GM12878 (cell line): ENCODE measurements at regions not wholly inside any gene's neighbourhood (a gene's known extent, or its start where the extent isn't known, plus 50 kb on each side); places are given as distances from the start of the nearest gene placed in this dataset.

Experiments used
- ATAC-seq: fragments of 200-7000 bp; cut with Tn5 transposase; 3 replicates; pipeline ENCODE4 v1.9.1; 2020; ENCODE audit warnings: mild to moderate bottlenecking, moderate library complexity
- BruUV-seq: library from RNA; stranded (reverse); fragments of 400-500 nt; replicated peaks from 2 replicates; lab custom pipeline; 2021; lab: Mats Ljungman, UMichigan
- CTCF ChIA-PET: fragments of 300-600 bp; sonication (Branson Sonifier 250); formaldehyde crosslinking; extraction: SDS; loops from one replicate; lab custom pipeline; 2021; ENCODE audit warnings: inconsistent platforms; lab: Yijun Ruan, JAX
- POLR2A ChIA-PET: fragments of 350-600 bp; formaldehyde crosslinking; extraction: SDS; loops from one replicate; lab custom pipeline; 2021; ENCODE audit warnings: inconsistent platforms; lab: Charles Lee
- RAD21 ChIA-PET: fragments of 300-600 bp; sonication (Branson Sonifier 250); formaldehyde crosslinking; loops from one replicate; lab custom pipeline; 2023; ENCODE audit warnings: antibody characterized with exemption; ENCODE audit not compliant: unreplicated experiment; lab: Charles Lee
- SMC1A ChIA-PET: fragments of 300-600 bp; sonication (Branson Sonifier 250); formaldehyde crosslinking; loops from one replicate; lab custom pipeline; 2023; ENCODE audit not compliant: unreplicated experiment, uncharacterized antibody; lab: Charles Lee
- DNase-seq: peaks from one replicate; pipeline ENCODE4 v3.0.0-alpha.2; 2011; ENCODE audit warnings: low read depth, low spot score
- FAIRE-seq: peaks from 3 replicates; lab custom pipeline; 2011; peaks lifted over from hg19 to GRCh38; lab: Jason Lieb, UNC
- H2AFZ ChIP-seq: 2 replicates; pipeline ENCODE4 v1.6.0; 2011; ENCODE audit warnings: low read depth, low read length, control low read depth; ENCODE audit not compliant: control insufficient read depth
- H3K27ac ChIP-seq: 2 replicates; pipeline ENCODE4 v1.5.1; 2011; ENCODE audit warnings: control low read depth; ENCODE audit not compliant: control insufficient read depth, insufficient read depth
- H3K27me3 ChIP-seq, 2 experiments: replicated peaks in 1 of 2; 2 replicates each; pipeline versions ENCODE4 v1.6.0 to v1.6.1; 2011; ENCODE audit warnings: low read length in 1 of 2; ENCODE audit not compliant: control insufficient read depth in 2 of 2, insufficient read depth in 2 of 2
- H3K36me3 ChIP-seq, 2 experiments: 2 replicates each; pipeline ENCODE4 v1.5.1; 2011; ENCODE audit warnings: low read length in 1 of 2; ENCODE audit not compliant: control insufficient read depth in 2 of 2, insufficient read depth in 2 of 2
- H3K4me1 ChIP-seq: 2 replicates; pipeline ENCODE4 v1.6.1; 2011; ENCODE audit warnings: mild to moderate bottlenecking, low read length, moderate library complexity, mixed read lengths; ENCODE audit not compliant: control insufficient read depth, insufficient read depth
- H3K4me2 ChIP-seq: 2 replicates; pipeline ENCODE4 v1.6.0; 2011; ENCODE audit warnings: control low read depth; ENCODE audit not compliant: control insufficient read depth, insufficient read depth
- H3K4me3 ChIP-seq: fragments of 200-600 bp; sonication (generic); 2 replicates; pipeline ENCODE4 v1.5.1; 2016
- H3K79me2 ChIP-seq: 2 replicates; pipeline ENCODE4 v1.6.0; 2011; ENCODE audit warnings: low read length; ENCODE audit not compliant: control insufficient read depth, insufficient read depth
- H3K9ac ChIP-seq: 2 replicates; pipeline ENCODE4 v1.8.0; 2011; ENCODE audit warnings: low read length, control low read depth, mixed read lengths; ENCODE audit not compliant: control insufficient read depth, insufficient read depth
- H3K9me3 ChIP-seq: replicated peaks from 3 replicates; pipeline ENCODE4 v1.5.1; 2011; ENCODE audit warnings: mild to moderate bottlenecking, low read length; ENCODE audit not compliant: control insufficient read depth, insufficient read depth
- H4K20me1 ChIP-seq: 2 replicates; pipeline ENCODE4 v1.6.0; 2011; ENCODE audit not compliant: control insufficient read depth, insufficient read depth
- BCL11A ChIP-seq: IDR thresholded peaks from 2 replicates; pipeline ENCODE4 v1.6.1; 2011; ENCODE audit warnings: low read depth, low read length
- ETV6 ChIP-seq, 2 experiments: fragments of 450-650 bp in 1 of 2; IDR thresholded peaks in 1 of 2; conservative IDR thresholded peaks in 1 of 2; 2 replicates each; pipeline ENCODE4 v1.6.1; 2014; ENCODE audit warnings: antibody characterized with exemption in 1 of 2, borderline replicate concordance in 1 of 2, low read depth in 1 of 2, mild to moderate bottlenecking in 1 of 2, moderate library complexity in 1 of 2
- FOXM1 ChIP-seq: IDR thresholded peaks from 2 replicates; pipeline ENCODE4 v1.6.1; 2012; ENCODE audit warnings: low read depth, mild to moderate bottlenecking, inconsistent platforms, low read length, moderate library complexity
- SIX5 ChIP-seq: IDR thresholded peaks from 2 replicates; pipeline ENCODE4 v1.6.1; 2011; ENCODE audit warnings: mild to moderate bottlenecking, low read depth, low read length, moderate library complexity; ENCODE audit not compliant: severe bottlenecking
- SMARCA5 ChIP-seq: fragments of 450-650 bp; IDR thresholded peaks from 2 replicates; pipeline ENCODE4 v1.6.1; 2017; ENCODE audit warnings: mild to moderate bottlenecking
- TBL1XR1 ChIP-seq: IDR thresholded peaks from 2 replicates; pipeline ENCODE4 v1.6.1; 2012; ENCODE audit warnings: low read depth, low read length, improper control_type of control experiment
- ZBED1 ChIP-seq: IDR thresholded peaks from 2 replicates; pipeline ENCODE4 v1.6.1; 2016; ENCODE audit warnings: borderline replicate concordance
- WGBS: methylation state at CpG from one replicate; pipeline ENCODE4 v1.1.6; 2016; ENCODE audit warnings: low lambda C conversion rate; ENCODE audit not compliant: insufficient replicate concordance, insufficient coverage; ENCODE audit errors: missing lambda C conversion rate; 5-methylcytosine and 5-hydroxymethylcytosine counted together
- in situ Hi-C: fragments of 300-500 bp; cut with MboI; formaldehyde crosslinking; loops from 9 replicates; pipeline ENCODE4 v1.14.3; 2018; ENCODE audit warnings: mixed read lengths
- intact Hi-C: fragments of 100-400 bp; cut with micrococcal nuclease; formaldehyde crosslinking; loops from one replicate; pipeline ENCODE4 v1.14.2; 2022; ENCODE audit not compliant: unreplicated experiment
- TF ChIP-seq, protein P1 (sequence below): fragments of 450-650 bp; IDR thresholded peaks from 2 replicates; pipeline ENCODE4 v1.6.1; 2017; ENCODE audit warnings: mild to moderate bottlenecking, moderate library complexity

DNA sequence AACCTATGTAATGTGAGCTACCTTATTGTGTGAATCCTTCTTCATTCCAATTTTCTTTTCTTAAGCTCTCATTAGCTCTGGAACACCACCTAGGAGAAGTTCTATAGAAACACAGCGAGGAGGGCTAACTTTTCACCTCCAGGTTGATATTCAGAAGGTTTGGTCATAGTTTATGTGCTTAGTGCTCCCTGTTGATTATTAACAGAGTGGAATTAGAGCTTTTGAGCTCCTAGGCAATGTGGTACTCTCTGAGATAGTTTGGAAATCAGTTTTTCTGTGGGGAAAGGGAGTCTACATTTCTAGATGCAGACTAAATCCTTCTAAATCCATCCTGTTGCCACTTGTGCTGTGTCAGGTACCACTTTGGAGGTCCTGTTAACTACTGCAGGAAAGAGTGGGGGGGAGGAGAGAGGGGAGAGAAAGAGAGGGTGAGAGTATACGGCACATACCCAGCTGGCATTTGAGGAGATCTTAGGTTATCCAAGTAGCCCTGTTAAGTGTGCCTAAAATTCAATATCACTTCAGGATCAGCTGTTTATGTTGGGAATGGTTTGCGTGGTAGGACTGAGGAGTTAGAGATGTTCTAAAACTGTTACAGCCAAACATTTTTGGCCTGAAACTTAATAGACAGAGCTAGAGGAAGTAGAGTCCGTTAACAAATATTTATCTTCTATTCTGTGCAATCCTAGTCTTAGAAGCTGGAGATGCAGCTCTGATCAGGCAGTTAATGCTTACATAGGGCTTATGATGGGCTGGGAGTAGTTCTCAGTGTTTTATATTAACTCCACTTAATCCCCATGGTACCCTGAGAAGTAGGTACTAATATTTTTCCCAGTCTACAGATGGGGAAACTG, 117.5 kb upstream of the PROK2 start:
- intact Hi-C loops (no loop called here), in situ Hi-C loops (no loop called here)
- 39% methylated on average over 4 of the region's 4 CpGs for WGBS
- POLR2A ChIA-PET, result no interaction called here
- Histone ChIP-seq H2AFZ (no peak overlapping the region), H3K27me3 (no peaks in the 10 kb centered on the region; a peak in 1 of 4 replicates), H3K4me1 (peaks cover 19% of the 10 kb centered on the region), H3K79me2 (no peaks in the 10 kb centered on the region), H3K4me2 (no peak overlapping the region), H3K4me3 (no peak overlapping the region), H3K9ac (no peak overlapping the region), H3K27ac (no peak overlapping the region), H3K36me3 (no peaks in the 10 kb centered on the region), H4K20me1 (no peaks in the 10 kb centered on the region), H3K9me3 (no peaks in the 10 kb centered on the region; the same call in 2 of the 3 replicates)
- CTCF ChIA-PET, result no interaction called here
- RAD21 ChIA-PET, result no interaction called here
- TF ChIP-seq, protein P1, sequence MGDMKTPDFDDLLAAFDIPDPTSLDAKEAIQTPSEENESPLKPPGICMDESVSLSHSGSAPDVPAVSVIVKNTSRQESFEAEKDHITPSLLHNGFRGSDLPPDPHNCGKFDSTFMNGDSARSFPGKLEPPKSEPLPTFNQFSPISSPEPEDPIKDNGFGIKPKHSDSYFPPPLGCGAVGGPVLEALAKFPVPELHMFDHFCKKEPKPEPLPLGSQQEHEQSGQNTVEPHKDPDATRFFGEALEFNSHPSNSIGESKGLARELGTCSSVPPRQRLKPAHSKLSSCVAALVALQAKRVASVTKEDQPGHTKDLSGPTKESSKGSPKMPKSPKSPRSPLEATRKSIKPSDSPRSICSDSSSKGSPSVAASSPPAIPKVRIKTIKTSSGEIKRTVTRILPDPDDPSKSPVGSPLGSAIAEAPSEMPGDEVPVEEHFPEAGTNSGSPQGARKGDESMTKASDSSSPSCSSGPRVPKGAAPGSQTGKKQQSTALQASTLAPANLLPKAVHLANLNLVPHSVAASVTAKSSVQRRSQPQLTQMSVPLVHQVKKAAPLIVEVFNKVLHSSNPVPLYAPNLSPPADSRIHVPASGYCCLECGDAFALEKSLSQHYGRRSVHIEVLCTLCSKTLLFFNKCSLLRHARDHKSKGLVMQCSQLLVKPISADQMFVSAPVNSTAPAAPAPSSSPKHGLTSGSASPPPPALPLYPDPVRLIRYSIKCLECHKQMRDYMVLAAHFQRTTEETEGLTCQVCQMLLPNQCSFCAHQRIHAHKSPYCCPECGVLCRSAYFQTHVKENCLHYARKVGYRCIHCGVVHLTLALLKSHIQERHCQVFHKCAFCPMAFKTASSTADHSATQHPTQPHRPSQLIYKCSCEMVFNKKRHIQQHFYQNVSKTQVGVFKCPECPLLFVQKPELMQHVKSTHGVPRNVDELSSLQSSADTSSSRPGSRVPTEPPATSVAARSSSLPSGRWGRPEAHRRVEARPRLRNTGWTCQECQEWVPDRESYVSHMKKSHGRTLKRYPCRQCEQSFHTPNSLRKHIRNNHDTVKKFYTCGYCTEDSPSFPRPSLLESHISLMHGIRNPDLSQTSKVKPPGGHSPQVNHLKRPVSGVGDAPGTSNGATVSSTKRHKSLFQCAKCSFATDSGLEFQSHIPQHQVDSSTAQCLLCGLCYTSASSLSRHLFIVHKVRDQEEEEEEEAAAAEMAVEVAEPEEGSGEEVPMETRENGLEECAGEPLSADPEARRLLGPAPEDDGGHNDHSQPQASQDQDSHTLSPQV, result no peak
- TF ChIP-seq BCL11A (no peak), ETV6 (conservative IDR thresholded peaks at IDR 0.05 in 1 of 2, IDR thresholded peaks at IDR 0.05 in 1 of 2; ENCODE audit: borderline replicate concordance in 1 of 2, low read depth in 1 of 2) (no peak), SIX5 (no peak), SMARCA5 (no peak), TBL1XR1 (no peak), FOXM1 (no peak), ZBED1 (no peak)
- FAIRE-seq (peak; percentile 65), DNase-seq (no peak), ATAC-seq (no peak)
- SMC1A ChIA-PET, result interaction anchor here (0.9 to 1.3 kb wide), 3 partner anchors 22 to 26 kb away, joined by 3 to 4 read pairs (median 4); no protein-coding TSS in a partner anchor
- BruUV-seq, result no TSS peak
